ENCODE measurements at regions not wholly inside any gene's neighbourhood (a gene's known extent, or its start where the extent isn't known, plus 50 kb on each side); places are given as distances from the start of the nearest gene placed in this dataset.

GRCh38 chr12:25785134-25785533, 173.3 kb upstream of the RASSF8 start:
- 78% methylated on average over 4 of the region's 4 CpGs for WGBS
- Histone ChIP-seq H3K27ac (ENCODE audit: low read depth in 1 of 2, low read length in 2 of 2) (no peak overlapping the region), H3K9ac (ENCODE audit: low read depth in 1 of 2, low read length in 2 of 2) (no peak overlapping the region), H3K4me3 (ENCODE audit: low read depth in 1 of 3, low read length in 3 of 3) (no peak overlapping the region), H3K36me3 (ENCODE audit: control insufficient read depth in 4 of 4, insufficient read depth in 3 of 4, low read depth in 1 of 4, low read length in 3 of 4) (no peaks in the 10 kb centered on the region), H3K9me3 (ENCODE audit: control insufficient read depth in 4 of 4, low read length in 3 of 4) (no peaks in the 10 kb centered on the region), H3K27me3 (ENCODE audit: control insufficient read depth in 4 of 4, insufficient read depth in 4 of 4, low read length in 3 of 4) (no peaks in the 10 kb centered on the region), H3K4me1 (ENCODE audit: control insufficient read depth in 4 of 4, insufficient read depth in 4 of 4, low read length in 3 of 4) (peaks cover 0 to 5% (median 2%) of the 10 kb centered on the region in 4 donors)
- TF ChIP-seq ZBTB33 (IDR thresholded peaks at IDR 0.05) (no peak), RAD21 (IDR thresholded peaks at IDR 0.05) (no peak), GABPA (IDR thresholded peaks at IDR 0.05 in 1 of 2, conservative IDR thresholded peaks at IDR 0.05 in 1 of 2) (no peak), HNF4G (IDR thresholded peaks at IDR 0.05) (no peak), NR2F2 (IDR thresholded peaks at IDR 0.05) (no peak), REST (IDR thresholded peaks at IDR 0.05) (no peak), CTCF (IDR thresholded peaks at IDR 0.05; ENCODE audit: low read depth, low read length, missing input control) (no peak), RXRA (IDR thresholded peaks at IDR 0.05) (no peak), EGR1 (IDR thresholded peaks at IDR 0.05; ENCODE audit: low read depth in 2 of 2) (no peak), ATF3 (IDR thresholded peaks at IDR 0.05) (no peak), FOXA2 (IDR thresholded peaks at IDR 0.05) (no peak), SP1 (IDR thresholded peaks at IDR 0.05) (no peak), YY1 (IDR thresholded peaks at IDR 0.05) (no peak), FOXA1 (IDR thresholded peaks at IDR 0.05) (no peak), HNF4A (conservative IDR thresholded peaks at IDR 0.05) (no peak), JUND (IDR thresholded peaks at IDR 0.05) (no peak)
- DNase-seq (ENCODE audit: low spot score) = no peak

GRCh38 chr12:25787701-25788100, 170.8 kb upstream of the RASSF8 start:
- no peak for DNase-seq (ENCODE audit: low spot score)
- H3K36me3 ChIP-seq (ENCODE audit: control insufficient read depth in 4 of 4, insufficient read depth in 3 of 4, low read depth in 1 of 4, low read length in 3 of 4) = no peaks in the 10 kb centered on the region
- WGBS = 89% methylated on average over 2 of the region's 2 CpGs
- TF ChIP-seq MAX (IDR thresholded peaks at IDR 0.05) (no peak), EGR1 (IDR thresholded peaks at IDR 0.05; ENCODE audit: low read depth in 2 of 2) (no peak), REST (IDR thresholded peaks at IDR 0.05) (no peak), RAD21 (IDR thresholded peaks at IDR 0.05) (no peak), GABPA (IDR thresholded peaks at IDR 0.05 in 1 of 2, conservative IDR thresholded peaks at IDR 0.05 in 1 of 2) (no peak), HNF4A (conservative IDR thresholded peaks at IDR 0.05) (no peak), FOXA1 (IDR thresholded peaks at IDR 0.05) (no peak), HNF4G (IDR thresholded peaks at IDR 0.05) (no peak), CTCF (IDR thresholded peaks at IDR 0.05; ENCODE audit: low read depth, low read length, missing input control) (no peak), RXRA (IDR thresholded peaks at IDR 0.05) (no peak), YY1 (IDR thresholded peaks at IDR 0.05) (no peak), FOXA2 (IDR thresholded peaks at IDR 0.05) (no peak), SP1 (IDR thresholded peaks at IDR 0.05) (no peak), ATF3 (IDR thresholded peaks at IDR 0.05) (no peak)

More at GRCh38 chr12:25787701-25788100, 170.8 kb upstream of the RASSF8 start:
- no peaks in the 10 kb centered on the region for H3K27me3 ChIP-seq (ENCODE audit: control insufficient read depth in 4 of 4, insufficient read depth in 4 of 4, low read length in 3 of 4)
- H3K9ac ChIP-seq (ENCODE audit: low read depth in 1 of 2, low read length in 2 of 2) = no peak overlapping the region
- H3K4me3 ChIP-seq (ENCODE audit: low read depth in 1 of 3, low read length in 3 of 3) = no peak overlapping the region
- no peaks in the 10 kb centered on the region for H3K9me3 ChIP-seq (ENCODE audit: control insufficient read depth in 4 of 4, low read length in 3 of 4)
- no peak overlapping the region for H3K27ac ChIP-seq (ENCODE audit: low read depth in 1 of 2, low read length in 2 of 2)
- peaks cover 0 to 5% (median 2%) of the 10 kb centered on the region in 4 donors for H3K4me1 ChIP-seq (ENCODE audit: control insufficient read depth in 4 of 4, insufficient read depth in 4 of 4, low read length in 3 of 4)

Measured in liver (tissue), 8 donors.